Coronary artery (tissue), 2 donors: ENCODE measurements at regions not wholly inside any gene's neighbourhood (a gene's known extent, or its start where the extent isn't known, plus 50 kb on each side); places are given as distances from the start of the nearest gene placed in this dataset.

Source experiments
- DNase-seq: peaks from one replicate; pipeline ENCODE4 v3.0.0-alpha.2; 2017; ENCODE audit warnings: low spot score
- H3K27ac ChIP-seq, 2 donors: fragments of 200-600 bp; sonication (generic); one replicate each; pipeline ENCODE4 v1.5.1; 2016 to 2019
- H3K4me3 ChIP-seq: fragments of 200-600 bp; sonication (generic); 2 replicates; pipeline ENCODE4 v1.5.1; 2016; ENCODE audit warnings: mild to moderate bottlenecking, moderate library complexity
- CTCF ChIP-seq: fragments of 200-600 bp; sonication (generic); IDR thresholded peaks from one replicate; pipeline ENCODE4 v1.5.1; 2019; ENCODE audit warnings: antibody characterized with exemption

- no peak for TF ChIP-seq CTCF
- no peak overlapping the region for H3K27ac ChIP-seq
- H3K4me3 ChIP-seq, result no peak overlapping the region
- no peak for DNase-seq
Measured at GRCh38 chr6:73885393-73885792, 189.4 kb downstream of the CD109 start.

GRCh38 chr6:73884540-73884939, 188.5 kb downstream of the CD109 start:
- no peak for DNase-seq
- no peak overlapping the region for H3K4me3 ChIP-seq
- no peak overlapping the region for H3K27ac ChIP-seq
- TF ChIP-seq CTCF, result no peak

GRCh38 chr6:73879501-73880293, 183.7 kb downstream of the CD109 start:
- no peak overlapping the region for H3K27ac ChIP-seq
- no peak for TF ChIP-seq CTCF
- DNase-seq, result no peak
- H3K4me3 ChIP-seq, result no peak overlapping the region

GRCh38 chr6:73878403-73878802, 182.4 kb downstream of the CD109 start:
- Histone ChIP-seq H3K27ac (no peak overlapping the region), H3K4me3 (no peak overlapping the region)
- no peak for TF ChIP-seq CTCF
- no peak for DNase-seq
